Heart left ventricle (tissue), 13 donors: ENCODE measurements at regions not wholly inside any gene's neighbourhood (a gene's known extent, or its start where the extent isn't known, plus 50 kb on each side); places are given as distances from the start of the nearest gene placed in this dataset.

ENCODE experiments used
- POLR2A ChIP-seq, 2 donors: fragments of 450-650 bp; IDR thresholded peaks; one replicate each; pipeline ENCODE4 v1.6.1; 2017; ENCODE audit warnings: antibody characterized with exemption in 2 of 2, mild to moderate bottlenecking in 2 of 2, moderate library complexity in 2 of 2
- TF ChIP-seq, protein P1 (sequence below), 12 donors: fragments of 200-600 bp; sonication (generic) in 4 of 12; IDR thresholded peaks; one replicate each; pipeline versions ENCODE4 v1.5.0 to v1.8.0; 2018 to 2022; ENCODE audit warnings: antibody characterized with exemption in 12 of 12, mild to moderate bottlenecking in 5 of 12
- donor health status: ischemic (EF 13 %, LVEDD 7.1; RV severe dilation, severe dysfunction).
- donor health status: DM: no; HTN: yes; CAD: no.
- donor health status: DM: no; HTN: no; CAD: no.
- donor health status: ischemic (EF 25% LVEDD 6.9; RV normal size, moderate dysfunction).
- donor health status: ischemic (EF 25% LVEDD 5.7; RV mildly dilated, moderate dysfunction).
- donor health status: ischemic (EF 35%, LVEDD 5.7; RV mildly dilated, moderate dysfunction).
- donor health status: nonischemic (EF 11% LVEDD 7.7; RV severe dilation, severe dysfunction).
- donor health status: DM: yes; HTN: yes; CAD: no.
- donor health status: PGD.
- donor health status: ischemic (EF 29% LVEDD 5.4; RV normal size, mild dysfunction).
- donor health status: nonischemic (EF 23%, LVEDD 6.1; RV moderate dilation, normal function).

GRCh38 chr4:132396636-132397035 lies 752.5 kb upstream of the PCDH10 start:
- TF ChIP-seq, protein P1, sequence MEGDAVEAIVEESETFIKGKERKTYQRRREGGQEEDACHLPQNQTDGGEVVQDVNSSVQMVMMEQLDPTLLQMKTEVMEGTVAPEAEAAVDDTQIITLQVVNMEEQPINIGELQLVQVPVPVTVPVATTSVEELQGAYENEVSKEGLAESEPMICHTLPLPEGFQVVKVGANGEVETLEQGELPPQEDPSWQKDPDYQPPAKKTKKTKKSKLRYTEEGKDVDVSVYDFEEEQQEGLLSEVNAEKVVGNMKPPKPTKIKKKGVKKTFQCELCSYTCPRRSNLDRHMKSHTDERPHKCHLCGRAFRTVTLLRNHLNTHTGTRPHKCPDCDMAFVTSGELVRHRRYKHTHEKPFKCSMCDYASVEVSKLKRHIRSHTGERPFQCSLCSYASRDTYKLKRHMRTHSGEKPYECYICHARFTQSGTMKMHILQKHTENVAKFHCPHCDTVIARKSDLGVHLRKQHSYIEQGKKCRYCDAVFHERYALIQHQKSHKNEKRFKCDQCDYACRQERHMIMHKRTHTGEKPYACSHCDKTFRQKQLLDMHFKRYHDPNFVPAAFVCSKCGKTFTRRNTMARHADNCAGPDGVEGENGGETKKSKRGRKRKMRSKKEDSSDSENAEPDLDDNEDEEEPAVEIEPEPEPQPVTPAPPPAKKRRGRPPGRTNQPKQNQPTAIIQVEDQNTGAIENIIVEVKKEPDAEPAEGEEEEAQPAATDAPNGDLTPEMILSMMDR (IDR thresholded peaks at IDR 0.05): no peak
- TF ChIP-seq POLR2A (IDR thresholded peaks at IDR 0.05): no peak
